GM13976 (cell line): ENCODE measurements at regions not wholly inside any gene's neighbourhood (a gene's known extent, or its start where the extent isn't known, plus 50 kb on each side); places are given as distances from the start of the nearest gene placed in this dataset.

Experiments
- DNase-seq: peaks from one replicate; pipeline ENCODE4 v3.0.0; 2012; ENCODE audit warnings: low spot score
- CTCF ChIP-seq: IDR thresholded peaks from 2 replicates; pipeline ENCODE4 v1.5.1; 2012; ENCODE audit warnings: borderline replicate concordance, mild to moderate bottlenecking; ENCODE audit not compliant: insufficient read depth; ENCODE audit errors: extremely low read depth, missing control alignments, control extremely low read depth
- in situ Hi-C: fragments of 300-500 bp; cut with MboI; formaldehyde crosslinking; loops from one replicate; pipeline ENCODE4 v1.12.0; 2022; ENCODE audit warnings: low sequenced_read_pairs, mixed read lengths, inconsistent platforms; ENCODE audit not compliant: unreplicated experiment

DNA sequence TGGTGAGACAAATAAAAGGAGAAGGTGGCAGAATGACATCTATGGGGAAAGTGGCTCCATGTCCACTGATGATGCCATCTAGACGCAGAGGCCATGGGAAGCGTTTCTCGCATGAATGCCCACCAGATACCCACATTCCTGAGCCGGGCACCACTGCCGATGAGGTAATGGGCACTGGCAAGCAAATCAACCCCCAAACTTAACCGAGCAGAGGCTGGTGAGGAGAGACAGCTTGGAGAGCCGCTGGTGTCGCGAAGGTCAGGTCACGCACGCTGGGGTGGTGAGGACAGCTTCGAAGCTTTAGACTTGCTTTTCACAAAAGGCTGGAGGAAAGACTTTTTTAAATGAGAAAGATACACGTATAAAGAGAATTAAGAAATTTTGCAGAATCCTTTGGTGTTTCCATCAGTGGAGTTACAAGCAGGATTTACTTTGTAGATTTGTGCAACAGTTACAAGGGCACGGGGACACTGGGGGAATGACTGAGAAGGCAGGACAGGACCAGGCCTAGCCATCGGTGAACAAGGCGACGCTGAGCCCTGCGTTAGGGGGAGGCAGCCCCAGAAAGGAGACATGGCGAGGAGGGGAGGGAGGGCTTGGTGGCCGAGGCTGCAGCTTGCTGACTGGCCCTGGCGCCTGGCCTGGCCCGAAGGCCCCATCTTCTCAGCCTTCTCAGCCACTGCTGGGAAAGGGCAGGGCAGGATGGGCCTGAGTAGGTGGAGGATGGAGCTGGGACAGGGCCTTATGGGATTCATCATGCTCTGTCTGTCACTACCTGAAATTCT is 83.9 kb upstream of the HDAC4 start:
- no peak for TF ChIP-seq CTCF
- in situ Hi-C loops: no loop called here
- no peak for DNase-seq

DNA sequence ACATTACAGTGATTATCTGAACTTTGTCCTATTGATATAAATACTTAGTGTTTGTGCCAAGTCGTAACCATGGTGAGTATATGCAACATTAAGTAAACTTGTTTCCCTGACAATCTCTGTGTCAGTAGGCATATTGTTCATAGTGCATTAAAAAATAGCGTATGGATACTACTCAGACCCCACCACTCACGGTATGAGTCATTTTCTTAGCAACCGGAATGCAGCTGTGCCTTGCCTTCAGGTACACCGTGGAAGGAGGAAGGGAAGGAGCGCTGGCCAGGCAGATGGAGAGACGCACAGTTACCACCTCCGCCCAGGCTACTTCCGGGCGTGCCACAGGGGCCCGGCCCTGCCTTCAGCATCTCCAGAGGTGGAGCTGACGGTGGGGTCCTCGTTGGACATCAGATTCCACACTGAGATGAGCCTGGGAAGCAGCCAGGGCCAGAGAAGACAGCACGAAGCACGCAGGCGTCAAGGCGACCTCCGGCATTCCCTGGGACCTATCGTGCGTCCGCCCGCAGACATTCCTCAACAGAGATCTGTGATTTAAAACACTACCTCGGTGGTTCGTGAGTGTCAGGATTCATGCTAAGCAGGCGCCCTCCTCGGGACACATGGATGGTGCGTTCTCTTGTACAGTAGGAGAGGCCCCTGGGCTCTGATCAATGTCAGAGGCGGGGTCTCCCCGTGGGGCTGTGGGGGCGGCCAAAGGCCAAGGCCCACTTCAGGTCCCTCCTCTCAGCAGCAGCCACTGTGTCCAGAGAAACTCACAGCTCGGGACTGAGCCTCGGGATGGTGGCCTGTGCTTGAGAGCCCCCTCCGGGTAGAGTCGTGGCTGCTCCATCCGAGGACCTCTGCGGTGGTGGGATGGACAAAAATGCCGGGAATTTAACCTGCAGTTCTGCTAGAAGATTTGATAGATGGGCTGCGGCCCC is 82.2 kb upstream of the HDAC4 start:
- DNase-seq: no peak
- in situ Hi-C loops: no loop called here
- TF ChIP-seq CTCF: no peak

DNA sequence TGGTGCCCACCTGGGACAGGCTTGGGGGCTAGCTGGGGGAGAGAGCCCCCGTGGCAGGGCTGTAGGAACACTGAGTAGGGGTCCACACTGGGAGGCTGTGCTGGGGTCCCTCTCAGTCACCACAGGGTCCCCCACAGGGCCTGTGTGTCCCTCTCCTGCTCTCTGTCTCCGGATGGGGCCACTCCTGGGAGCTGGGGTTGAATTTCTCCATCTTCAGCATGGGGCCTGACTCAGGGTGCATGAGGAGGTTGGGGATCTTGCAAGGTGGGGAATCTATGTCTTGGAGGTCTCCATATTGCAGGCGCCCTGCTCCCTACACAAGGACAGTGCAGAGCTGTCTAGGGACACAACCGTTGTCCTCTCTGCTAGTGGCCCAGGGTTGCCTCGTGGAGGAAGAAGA is 78.7 kb upstream of the HDAC4 start:
- no peak for TF ChIP-seq CTCF
- in situ Hi-C loops: no loop called here
- no peak for DNase-seq

DNA sequence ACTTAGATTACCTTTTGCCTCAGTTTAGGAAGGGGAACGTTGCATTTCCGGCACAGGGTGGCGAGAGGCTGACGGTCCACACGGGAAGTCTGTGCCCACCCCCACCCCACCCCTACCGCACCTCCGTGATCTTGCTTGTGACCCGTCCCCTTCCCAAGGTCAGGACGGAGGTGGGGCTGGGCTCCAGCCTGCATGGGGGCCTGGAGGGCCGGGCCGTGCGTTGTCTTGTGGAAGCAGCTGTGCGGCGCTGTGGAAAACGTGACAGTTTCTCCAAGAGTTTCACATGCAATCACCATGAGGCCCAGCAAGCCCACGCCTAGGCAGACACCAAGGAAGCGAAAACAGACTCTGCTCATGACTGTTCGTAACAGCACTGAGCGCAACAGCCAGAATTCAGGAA is 76.8 kb upstream of the HDAC4 start:
- in situ Hi-C loops: no loop called here
- no peak for TF ChIP-seq CTCF
- DNase-seq: no peak

DNA sequence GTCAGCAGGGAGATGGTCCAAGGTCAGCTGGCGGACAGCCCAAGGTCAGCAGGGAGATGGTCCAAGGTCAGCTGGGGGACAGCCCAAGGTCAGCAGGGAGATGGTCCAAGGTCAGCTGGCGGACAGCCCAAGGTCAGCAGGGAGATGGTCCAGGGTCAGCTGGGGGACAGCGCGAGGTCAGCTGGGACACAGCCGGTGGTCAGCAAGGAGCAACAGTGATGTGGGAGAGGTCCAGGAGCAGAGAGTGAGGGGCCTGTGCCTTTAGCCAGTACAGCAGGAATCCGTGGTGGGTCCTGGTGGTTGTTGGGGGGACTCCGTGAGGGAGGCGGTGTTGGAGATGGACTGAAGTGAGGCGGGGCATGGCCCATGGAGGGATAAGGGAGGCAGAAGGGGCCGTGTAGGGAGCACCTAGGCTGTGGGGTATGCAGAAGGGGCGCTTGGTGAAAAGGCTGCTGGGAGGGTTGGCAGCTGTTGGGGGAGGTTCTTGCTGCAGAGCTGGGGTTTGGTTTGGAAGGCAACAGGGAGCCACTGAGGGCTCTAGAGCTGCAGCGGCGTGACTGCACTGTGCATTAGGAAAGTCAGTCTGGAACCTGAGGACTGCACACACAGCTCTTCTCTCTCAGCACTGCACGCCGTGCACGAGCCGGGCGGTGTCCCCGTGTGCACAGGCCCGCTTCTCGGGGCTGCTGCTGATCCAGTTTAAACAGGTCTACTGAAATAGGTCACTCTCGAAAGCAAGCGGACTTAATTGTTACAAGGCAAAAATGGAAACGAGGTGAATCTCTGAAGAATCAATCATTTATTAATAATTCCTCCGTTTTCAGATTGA is 76.2 kb upstream of the HDAC4 start:
- DNase-seq: no peak
- in situ Hi-C loops: no loop called here
- TF ChIP-seq CTCF: no peak
